GM21786 (cell line): ENCODE measurements at regions not wholly inside any gene's neighbourhood (a gene's known extent, or its start where the extent isn't known, plus 50 kb on each side); places are given as distances from the start of the nearest gene placed in this dataset.
A peak's percentile ranks its signal among the peaks of the same experiment; 100 is the strongest.

Source experiments
- ATAC-seq: cut with Tn5 transposase; IDR thresholded peaks from one replicate; pipeline ENCODE4 v1.9.1; 2021; ENCODE audit not compliant: unreplicated experiment

- peak; percentile 82 for ATAC-seq
Observed at GRCh38 chr4:134027931-134028330, 173.7 kb downstream of the PABPC4L start.

GRCh38 chr4:134024251-134024650 lies 177.3 kb downstream of the PABPC4L start:
- no peak for ATAC-seq

DNA sequence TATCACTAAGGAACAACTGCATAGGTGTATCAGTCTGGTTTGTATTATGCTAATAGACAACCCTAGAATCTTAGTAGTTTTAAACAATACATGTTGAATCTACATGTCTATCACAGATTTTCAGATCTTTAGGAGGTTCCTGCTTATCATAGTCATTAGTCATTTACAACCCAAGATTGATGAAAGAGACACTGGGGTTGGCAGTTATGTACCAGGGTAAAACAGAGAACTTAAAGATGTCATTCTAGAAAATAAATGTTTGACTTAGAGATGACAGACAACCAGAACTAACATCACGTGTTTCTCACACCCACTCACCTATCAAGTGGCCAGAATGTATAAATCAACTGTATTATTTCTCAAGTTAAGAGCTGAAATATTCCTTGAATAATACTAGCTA lies 181.9 kb downstream of the PABPC4L start:
- no peak for ATAC-seq

- no peak for ATAC-seq
Observed at GRCh38 chr4:134018846-134019245, 182.7 kb downstream of the PABPC4L start.

DNA sequence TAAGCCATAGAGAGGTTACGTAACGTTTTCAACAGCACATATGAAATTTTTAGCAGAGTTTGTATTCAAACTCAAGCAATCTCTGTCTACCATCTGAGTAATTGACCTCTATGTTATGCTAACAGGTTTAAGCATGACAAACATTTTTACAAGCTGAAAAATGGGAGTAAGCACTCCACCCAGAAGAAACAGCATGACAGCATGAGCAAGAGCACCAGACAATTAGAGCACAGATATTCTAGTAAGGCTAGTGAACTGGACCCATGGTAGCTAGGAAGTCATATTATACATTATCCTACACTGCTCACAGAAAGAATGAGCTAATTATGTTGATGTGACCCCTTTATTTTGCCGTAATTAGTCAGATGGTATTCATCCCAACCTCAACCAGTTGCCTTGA lies 200.5 kb downstream of the PABPC4L start:
- ATAC-seq = no peak

DNA sequence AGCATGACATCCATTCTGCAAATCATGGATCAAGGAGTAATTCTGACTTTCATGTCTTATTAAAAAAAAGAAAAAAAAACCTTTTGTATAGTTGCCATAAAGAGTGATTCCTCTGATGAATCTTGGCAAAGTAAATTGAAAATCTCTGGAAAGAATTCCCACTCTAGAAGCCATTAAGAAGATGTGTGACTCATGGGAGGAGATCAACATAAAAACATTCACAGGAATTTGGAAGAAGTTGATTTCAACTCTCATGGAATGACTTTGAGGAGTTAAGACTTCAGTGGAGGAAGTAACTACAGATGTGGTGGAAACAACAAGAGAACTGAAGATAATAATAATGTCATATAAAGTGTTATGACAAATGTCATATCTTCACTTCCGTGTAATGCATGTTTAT lies 204.2 kb downstream of the PABPC4L start:
- ATAC-seq = no peak

DNA sequence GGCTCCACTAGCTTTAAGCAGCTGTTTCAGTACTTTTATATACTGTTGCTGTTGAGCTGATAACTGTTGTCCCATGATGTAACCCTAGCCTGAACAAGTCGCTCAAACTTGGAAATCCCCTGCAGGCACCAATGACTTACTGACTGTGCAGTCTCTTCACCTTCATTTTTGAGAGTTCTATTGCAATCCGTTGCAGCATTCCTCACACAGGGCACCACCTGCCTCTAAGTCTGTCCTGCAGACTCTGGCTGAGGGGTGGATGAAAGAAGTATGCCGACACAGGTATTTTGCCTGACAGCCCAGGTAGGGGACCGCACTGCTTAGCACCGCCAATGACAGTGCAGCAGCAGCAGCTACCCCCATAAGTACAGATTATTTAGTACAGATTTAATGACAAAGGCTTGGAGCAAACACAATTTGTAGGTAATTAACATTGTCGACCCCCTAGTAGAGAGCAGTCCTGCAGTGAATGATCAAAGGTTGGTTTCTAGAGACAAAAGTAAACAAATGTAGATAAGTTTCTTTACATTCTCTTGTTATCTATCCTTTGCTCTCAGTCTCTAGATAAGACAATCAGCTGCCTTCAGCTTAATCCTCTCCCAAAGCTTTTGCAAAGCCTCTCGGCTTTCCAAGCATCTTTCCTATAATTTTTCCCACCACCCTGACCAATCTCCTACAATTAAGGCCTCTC lies 205.0 kb downstream of the PABPC4L start:
- no peak for ATAC-seq

- no peak for ATAC-seq
Observed at GRCh38 chr4:133995243-133995960, 206.2 kb downstream of the PABPC4L start.

GRCh38 chr4:133982533-133983224 lies 218.9 kb downstream of the PABPC4L start:
- ATAC-seq = no peak

GRCh38 chr4:133981327-133981726 lies 220.3 kb downstream of the PABPC4L start:
- no peak for ATAC-seq

DNA sequence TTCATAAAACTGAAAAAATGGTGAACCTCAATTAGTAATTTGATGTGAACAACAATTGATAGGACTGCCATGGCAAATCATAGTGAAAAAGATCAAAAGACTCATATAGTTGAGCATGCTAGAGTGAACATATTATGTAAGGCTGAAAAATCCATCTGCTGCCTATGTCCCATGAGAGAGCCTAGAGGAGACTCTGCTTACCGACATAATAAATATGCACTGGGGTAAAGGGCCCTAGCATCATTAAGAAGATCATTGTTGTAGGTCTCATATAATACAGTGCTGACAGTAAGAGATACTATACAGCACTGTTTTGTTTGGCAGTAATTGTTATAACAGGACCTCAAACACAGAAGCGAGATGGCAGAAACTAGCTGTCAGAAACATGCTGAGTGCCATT lies 229.0 kb downstream of the PABPC4L start:
- ATAC-seq = no peak

GRCh38 chr4:133969202-133969848 lies 232.3 kb downstream of the PABPC4L start:
- ATAC-seq = no peak

DNA sequence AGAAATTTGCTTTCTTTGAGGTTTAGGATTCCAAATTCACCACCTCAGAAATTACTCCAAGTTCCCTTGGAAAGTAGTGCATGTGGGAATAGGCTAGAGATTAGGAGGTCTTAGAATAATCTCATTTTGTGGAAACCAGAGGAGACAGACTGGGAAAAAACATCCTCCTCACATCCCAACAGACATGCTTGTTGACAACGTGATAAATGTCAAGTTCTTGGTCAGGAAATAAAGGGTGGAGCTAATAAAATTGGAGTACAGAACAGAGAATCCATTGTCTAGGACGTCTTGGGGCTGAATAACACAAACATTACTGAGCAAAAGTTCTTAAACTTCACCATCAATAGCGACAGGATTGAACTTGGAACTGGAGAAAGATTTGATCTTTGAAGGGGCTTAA lies 233.4 kb downstream of the PABPC4L start:
- no peak for ATAC-seq

DNA sequence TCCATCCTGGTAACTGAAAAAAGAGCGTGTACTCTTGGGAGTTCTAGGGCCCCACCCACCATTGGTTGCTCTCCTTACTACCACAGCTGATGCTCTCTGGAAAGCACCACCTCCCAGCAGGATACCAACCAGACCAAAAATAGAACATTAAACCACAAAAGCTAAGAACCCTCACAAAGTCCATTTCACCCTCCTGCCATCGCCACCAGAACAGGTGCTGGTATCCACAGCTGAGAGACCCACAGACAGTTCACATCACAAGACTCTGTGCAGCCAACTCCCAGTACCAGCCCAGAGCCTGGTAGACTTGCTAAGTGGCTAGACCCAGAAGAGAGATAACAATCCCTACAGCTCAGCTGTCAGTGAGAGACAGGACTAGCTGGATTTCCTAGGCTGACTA lies 240.6 kb downstream of the PABPC4L start:
- ATAC-seq = no peak

GRCh38 chr4:133943081-133943480 lies 258.5 kb downstream of the PABPC4L start:
- no peak for ATAC-seq

DNA sequence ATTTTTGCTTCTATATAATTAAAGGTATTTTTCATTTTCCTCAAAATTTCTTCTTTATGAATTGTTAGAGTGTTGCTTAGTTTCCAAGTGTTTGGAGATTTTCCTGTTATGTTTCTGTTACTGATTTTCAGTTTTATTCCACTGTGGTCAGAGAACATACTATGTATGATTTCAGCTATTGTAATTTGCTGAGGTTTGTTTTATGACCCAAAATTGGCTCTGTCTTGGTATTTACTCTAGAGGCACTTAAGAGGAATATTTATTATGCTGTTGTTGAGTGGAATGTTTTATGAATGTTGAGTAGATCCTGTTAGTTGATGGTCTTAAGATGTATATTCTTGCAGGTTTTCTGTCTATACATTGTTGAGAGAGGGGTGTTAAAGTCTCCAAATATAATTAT lies 263.5 kb downstream of the PABPC4L start:
- ATAC-seq = no peak

DNA sequence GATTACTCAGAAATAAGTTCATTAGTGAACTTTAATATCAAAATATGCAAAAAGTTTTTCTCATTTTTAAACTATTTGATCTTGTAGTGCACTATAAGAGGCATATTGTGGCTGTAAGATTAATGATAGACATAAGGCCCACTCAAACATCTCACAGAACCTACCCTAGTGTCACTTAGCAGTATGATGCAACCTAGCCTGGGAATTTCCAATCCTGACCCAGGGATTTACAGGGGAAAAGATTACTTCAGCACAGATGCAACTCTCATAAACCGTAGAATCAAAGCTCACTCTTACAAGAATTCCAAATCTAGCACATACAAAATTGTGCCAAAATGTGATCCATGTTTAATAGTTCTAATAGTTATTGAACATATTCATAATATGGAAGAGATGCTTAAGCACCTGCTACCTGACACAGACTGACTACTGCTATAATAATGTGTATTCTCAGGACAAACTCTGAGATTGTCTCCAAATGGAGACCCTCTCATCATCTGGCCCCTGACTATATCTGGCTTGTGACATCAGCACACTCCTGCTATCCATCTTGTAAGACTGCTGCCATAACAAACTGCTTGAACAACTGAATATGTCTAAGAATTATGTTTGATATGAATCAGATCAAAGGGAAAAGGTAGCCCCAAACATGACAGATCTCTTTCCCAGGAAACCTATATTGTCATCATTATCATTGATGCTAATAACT lies 271.9 kb downstream of the PABPC4L start:
- ATAC-seq = no peak

GRCh38 chr4:133921280-133922195 lies 280.1 kb downstream of the PABPC4L start:
- ATAC-seq = no peak

- no peak for ATAC-seq
Observed at GRCh38 chr4:133920236-133920635, 281.4 kb downstream of the PABPC4L start.

DNA sequence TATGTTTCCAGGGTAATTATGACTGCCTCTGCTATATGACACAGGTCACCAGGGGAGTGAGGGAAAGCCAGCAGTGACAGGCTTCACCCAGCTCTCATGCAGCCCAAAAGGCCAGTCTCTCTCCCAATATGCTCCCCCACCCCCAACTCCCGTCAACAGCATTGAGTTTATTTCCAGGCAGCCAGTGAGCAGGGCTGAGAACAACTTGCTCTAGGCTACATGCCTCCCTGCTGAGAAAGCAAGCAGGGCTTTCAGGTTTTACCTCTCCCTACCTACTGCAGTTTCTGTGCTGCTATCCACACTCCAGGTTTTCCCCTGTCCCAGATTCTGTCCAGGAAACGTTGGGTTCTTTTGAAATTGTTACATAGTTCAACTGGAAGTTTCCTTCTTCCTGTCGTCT lies 291.4 kb downstream of the PABPC4L start:
- no peak for ATAC-seq
